ENCODE measurements at regions not wholly inside any gene's neighbourhood (a gene's known extent, or its start where the extent isn't known, plus 50 kb on each side); places are given as distances from the start of the nearest gene placed in this dataset.

GRCh38 chr2:150555611-150556356 lies 68.3 kb upstream of the RND3 start:
- DNase-seq (ENCODE audit: low read depth), result no peak
- H3K4me3 ChIP-seq (ENCODE audit: low read depth, low read length), result no peak overlapping the region
- TF ChIP-seq CTCF (IDR thresholded peaks at IDR 0.05; ENCODE audit: low read depth, low read length, missing control alignments), result no peak

GRCh38 chr2:150554046-150554445 lies 66.6 kb upstream of the RND3 start:
- no peak for TF ChIP-seq CTCF (IDR thresholded peaks at IDR 0.05; ENCODE audit: low read depth, low read length, missing control alignments)
- no peak for DNase-seq (ENCODE audit: low read depth)
- no peak overlapping the region for H3K4me3 ChIP-seq (ENCODE audit: low read depth, low read length)

- no peak for TF ChIP-seq CTCF (IDR thresholded peaks at IDR 0.05; ENCODE audit: low read depth, low read length, missing control alignments)
- no peak overlapping the region for H3K4me3 ChIP-seq (ENCODE audit: low read depth, low read length)
- DNase-seq (ENCODE audit: low read depth), result no peak
Observed at GRCh38 chr2:150552041-150552820, 64.8 kb upstream of the RND3 start.

- no peak for TF ChIP-seq CTCF (IDR thresholded peaks at IDR 0.05; ENCODE audit: low read depth, low read length, missing control alignments)
- H3K4me3 ChIP-seq (ENCODE audit: low read depth, low read length), result no peak overlapping the region
- no peak for DNase-seq (ENCODE audit: low read depth)
Observed at GRCh38 chr2:150549381-150549780, 61.9 kb upstream of the RND3 start.

GRCh38 chr2:150548527-150548926 lies 61.1 kb upstream of the RND3 start:
- no peak overlapping the region for H3K4me3 ChIP-seq (ENCODE audit: low read depth, low read length)
- TF ChIP-seq CTCF (IDR thresholded peaks at IDR 0.05; ENCODE audit: low read depth, low read length, missing control alignments), result peak; percentile 58
- DNase-seq (ENCODE audit: low read depth), result no peak

GRCh38 chr2:150545916-150546315 lies 58.4 kb upstream of the RND3 start:
- H3K4me3 ChIP-seq (ENCODE audit: low read depth, low read length), result no peak overlapping the region
- DNase-seq (ENCODE audit: low read depth), result no peak
- no peak for TF ChIP-seq CTCF (IDR thresholded peaks at IDR 0.05; ENCODE audit: low read depth, low read length, missing control alignments)

Measured in GM12864 (cell line).